SK-N-SH (cell line): ENCODE measurements at regions not wholly inside any gene's neighbourhood (a gene's known extent, or its start where the extent isn't known, plus 50 kb on each side); places are given as distances from the start of the nearest gene placed in this dataset.
"Not testable (repeated sequence)": the region's sequence is repeated elsewhere in the genome, so short reads cannot be mapped to it uniquely, and the experiment has no call there.

ENCODE experiments used
- CHD2 ChIP-seq: fragments of 150-350 bp; IDR thresholded peaks from 2 replicates; pipeline ENCODE4 v1.6.1; 2018; ENCODE audit warnings: low read length; ENCODE audit not compliant: partially characterized antibody
- CTCF ChIP-seq: fragments of 200-600 bp; sonication (generic); IDR thresholded peaks from 2 replicates; pipeline ENCODE4 v1.6.1; 2017; ENCODE audit warnings: antibody characterized with exemption, mild to moderate bottlenecking, moderate library complexity
- EP300 ChIP-seq, 2 experiments: IDR thresholded peaks; 2 replicates each; pipeline versions ENCODE4 v1.4.0 to v1.6.1; 2012; ENCODE audit warnings: borderline replicate concordance in 1 of 2, low read depth in 1 of 2, low read length in 1 of 2
- GATA2 ChIP-seq: sonication (generic); formaldehyde crosslinking; IDR thresholded peaks from 2 replicates; pipeline ENCODE4 v1.5.0; 2020; ENCODE audit warnings: mild to moderate bottlenecking, missing genetic modification reagents
- JUND ChIP-seq: IDR thresholded peaks from 2 replicates; pipeline ENCODE4 v1.4.0; 2012
- MEF2A ChIP-seq: IDR thresholded peaks from 2 replicates; pipeline ENCODE4 v1.4.0; 2012; ENCODE audit warnings: low read depth, borderline replicate concordance
- POLR2AphosphoS5 ChIP-seq: IDR thresholded peaks from 2 replicates; pipeline ENCODE4 v1.6.1; 2012; ENCODE audit warnings: low read depth, low read length
- RAD21 ChIP-seq: IDR thresholded peaks from 2 replicates; pipeline ENCODE4 v1.6.1; 2012; ENCODE audit warnings: mild to moderate bottlenecking, low read length
- REST ChIP-seq: IDR thresholded peaks from 2 replicates; pipeline ENCODE4 v1.6.1; 2012; ENCODE audit warnings: mild to moderate bottlenecking, low read depth, low read length, moderate library complexity
- RFX5 ChIP-seq: IDR thresholded peaks from 2 replicates; pipeline ENCODE4 v1.6.1; 2012; ENCODE audit warnings: mild to moderate bottlenecking, improper control_type of control experiment, low read length
- SIN3A ChIP-seq: IDR thresholded peaks from 2 replicates; pipeline ENCODE4 v1.6.1; 2012; ENCODE audit warnings: low read depth, mild to moderate bottlenecking, low read length, moderate library complexity, borderline replicate concordance
- YY1 ChIP-seq: IDR thresholded peaks from 2 replicates; pipeline ENCODE4 v1.4.0; 2012; ENCODE audit warnings: low read depth, mild to moderate bottlenecking

DNA sequence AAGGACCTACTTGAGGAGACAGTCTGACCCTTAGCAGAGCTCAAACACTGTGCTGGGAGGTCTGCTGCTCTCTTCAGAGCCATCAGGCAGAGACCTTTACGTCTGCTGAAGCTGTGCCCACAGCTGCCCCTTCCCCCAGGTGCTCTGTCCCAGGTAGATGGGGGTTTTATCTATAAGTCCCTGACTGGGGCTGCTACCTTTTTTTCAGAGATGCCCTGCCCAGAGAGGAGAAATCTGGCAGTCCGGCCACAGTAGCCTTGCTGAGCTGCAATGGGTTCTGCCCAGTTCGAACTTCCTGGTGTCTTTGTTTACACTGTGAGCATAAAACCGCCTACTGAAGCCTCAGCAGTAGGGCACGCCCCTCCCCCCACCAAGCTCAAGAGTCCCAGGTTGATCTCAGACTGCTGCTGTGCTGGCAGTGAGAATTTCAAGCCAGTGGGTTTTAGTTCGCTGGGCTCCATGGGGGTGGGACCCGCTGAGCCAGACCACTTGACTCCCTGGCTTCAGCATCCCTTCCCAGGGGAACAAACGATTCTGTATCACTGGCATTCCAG is 381.2 kb downstream of the XPNPEP1 start:
- TF ChIP-seq GATA2 (CRISPR knock-in tag); REST; CTCF; POLR2AphosphoS5; EP300 (IDR thresholded peaks at IDR 0.05; ENCODE audit: borderline replicate concordance in 1 of 2, low read depth in 1 of 2, low read length in 1 of 2); SIN3A; YY1; RFX5; RAD21; JUND; CHD2; MEF2A: not testable (repeated sequence)
